Stimulated activated effector memory CD8-positive, alpha-beta T cell treated with anti-CD3 and anti-CD28 coated beads, Interleukin-12 subunit alpha, Interleukin-12 subunit beta, amount 100 ng/mL, for 72 hours (primary cell): ENCODE measurements at regions not wholly inside any gene's neighbourhood (a gene's known extent, or its start where the extent isn't known, plus 50 kb on each side); places are given as distances from the start of the nearest gene placed in this dataset.
"Not testable (repeated sequence)": the region's sequence is repeated elsewhere in the genome, so short reads cannot be mapped to it uniquely, and the experiment has no call there.

Experiments
- ATAC-seq: fragments of 150-1000 bp; cut with Tn5 transposase; 2 replicates; pipeline ENCODE4 v1.10.0; 2021
- DNase-seq, 2 donors: peaks; one replicate each; pipeline ENCODE4 v3.0.0; 2021 to 2022; ENCODE audit warnings: low spot score in 2 of 2
- H3K27ac Mint-ChIP-seq: one replicate; pipeline ENCODE4 v1.8.0; 2022; ENCODE audit warnings: mild to moderate bottlenecking, mixed read lengths
- H3K36me3 Mint-ChIP-seq: one replicate; pipeline ENCODE4 v1.8.0; 2022; ENCODE audit warnings: mild to moderate bottlenecking, mixed read lengths
- H3K4me1 Mint-ChIP-seq: one replicate; pipeline ENCODE4 v1.8.0; 2022; ENCODE audit warnings: mixed read lengths
- H3K4me3 Mint-ChIP-seq: one replicate; pipeline ENCODE4 v1.8.0; 2022; ENCODE audit warnings: mild to moderate bottlenecking, mixed read lengths
- H3K9me3 Mint-ChIP-seq: one replicate; pipeline ENCODE4 v1.8.0; 2022; ENCODE audit warnings: mixed read lengths

DNA sequence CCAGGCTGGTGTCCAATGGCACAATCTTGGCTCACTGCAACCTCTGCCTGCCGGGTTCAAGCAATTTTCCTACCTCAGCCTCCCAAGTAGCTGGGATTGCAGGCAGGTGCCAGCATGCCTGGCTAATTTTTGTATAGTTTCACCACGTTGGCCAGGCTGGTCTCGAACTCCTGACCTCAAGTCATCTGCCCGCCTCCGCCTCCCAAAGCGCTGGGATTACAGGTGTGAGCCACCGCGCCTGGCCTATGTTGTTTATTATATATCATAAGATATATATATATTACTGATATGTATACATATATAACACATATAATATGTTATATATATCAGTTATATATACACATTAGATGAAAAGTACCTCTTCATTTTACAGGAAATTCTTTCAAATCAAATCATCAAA lies 914.7 kb downstream of the FOXD4L5 start:
- not testable (repeated sequence) for H3K4me3 Mint-ChIP-seq, DNase-seq, H3K27ac Mint-ChIP-seq, H3K9me3 Mint-ChIP-seq, H3K36me3 Mint-ChIP-seq, ATAC-seq, H3K4me1 Mint-ChIP-seq

GRCh38 chr9:64369644-64370043 lies 915.4 kb downstream of the FOXD4L5 start:
- ATAC-seq, H3K36me3 Mint-ChIP-seq, H3K27ac Mint-ChIP-seq, H3K4me1 Mint-ChIP-seq, H3K9me3 Mint-ChIP-seq, DNase-seq: not testable (repeated sequence)
- H3K4me3 Mint-ChIP-seq, result peak overlapping the region; percentile 34

- peak overlapping the region; percentile 34 for H3K4me3 Mint-ChIP-seq
- peak; percentile 100 for ATAC-seq
- H3K36me3 Mint-ChIP-seq, H3K9me3 Mint-ChIP-seq, H3K4me1 Mint-ChIP-seq, H3K27ac Mint-ChIP-seq: not testable (repeated sequence)
- peak; percentile 57 to 87 for DNase-seq
These were observed 915.9 kb downstream of the FOXD4L5 start for GRCh38 chr9:64369114-64369513.

GRCh38 chr9:64368644-64368942 lies 916.4 kb downstream of the FOXD4L5 start:
- not testable (repeated sequence) for H3K27ac Mint-ChIP-seq, H3K4me3 Mint-ChIP-seq, H3K9me3 Mint-ChIP-seq, ATAC-seq, DNase-seq, H3K36me3 Mint-ChIP-seq, H3K4me1 Mint-ChIP-seq

- H3K9me3 Mint-ChIP-seq, DNase-seq, H3K4me1 Mint-ChIP-seq, H3K4me3 Mint-ChIP-seq, ATAC-seq, H3K27ac Mint-ChIP-seq, H3K36me3 Mint-ChIP-seq: not testable (repeated sequence)
These were observed 917.0 kb downstream of the FOXD4L5 start for GRCh38 chr9:64367826-64368643.
